ENCODE measurements at regions not wholly inside any gene's neighbourhood (a gene's known extent, or its start where the extent isn't known, plus 50 kb on each side); places are given as distances from the start of the nearest gene placed in this dataset.

DNA sequence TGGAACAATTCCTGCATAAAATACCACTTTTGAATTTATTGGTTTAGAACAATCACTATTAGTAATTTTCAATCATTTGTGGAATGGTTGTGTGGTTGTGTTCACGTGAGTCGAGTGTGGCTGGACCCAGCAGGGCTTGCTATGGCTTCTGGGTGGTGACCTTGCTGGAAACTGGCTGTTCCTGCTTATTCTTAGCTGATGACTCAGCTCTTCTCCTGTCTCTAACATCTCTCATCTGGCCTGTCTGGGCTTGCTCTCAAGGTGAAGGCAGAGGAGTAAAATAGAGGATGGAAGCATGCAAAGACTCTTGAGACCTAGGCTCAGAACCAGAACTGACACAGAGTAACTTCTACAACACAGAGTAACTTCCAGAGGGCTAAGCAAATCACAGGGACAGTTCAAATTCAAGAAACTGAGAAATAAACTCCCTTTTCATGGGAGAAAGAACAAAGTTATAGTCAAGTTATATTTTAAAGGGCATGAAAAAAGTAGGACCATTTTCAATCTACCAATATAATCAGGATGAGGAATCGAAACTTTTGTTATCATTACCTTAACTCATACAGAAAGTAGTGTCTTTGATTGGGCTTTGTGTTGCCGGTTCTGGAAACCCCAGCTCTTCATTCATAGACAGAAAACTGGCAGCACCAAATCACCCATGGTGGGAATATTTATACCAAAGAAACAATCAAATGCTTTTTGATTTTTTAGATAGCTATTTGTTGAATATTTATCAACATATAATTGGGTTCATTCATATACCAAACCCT is 665.1 kb downstream of the CDH18 start:
- no CpG with 5 or more reads among the region's 4 CpGs for WGBS (ENCODE audit: insufficient coverage)
- Mint-ChIP-seq H3K9me3 (peaks cover 6 to 16% (median 14%) of the 10 kb centered on the region in 3 donors), H3K27ac (no peak overlapping the region), H3K27me3 (no peaks in the 10 kb centered on the region), H3K4me1 (no peaks in the 10 kb centered on the region), H3K4me3 (no peak overlapping the region), H3K36me3 (no peaks in the 10 kb centered on the region)
- H3K27ac ChIP-seq (ENCODE audit: low read length) = no peak overlapping the region
- no peak for DNase-seq
- ChIA-PET POLR2A (no interaction called here), CTCF (no interaction called here)
- H3K4me1 ChIP-seq (ENCODE audit: control insufficient read depth in 1 of 2, extremely low read depth in 1 of 2, insufficient read depth in 2 of 2, low read length in 2 of 2) = no peaks in the 10 kb centered on the region
- no peak for ATAC-seq (replicated peaks in 1 of 4)
- H3K27me3 ChIP-seq (replicated peaks in 1 of 2; ENCODE audit: control insufficient read depth in 2 of 2, extremely low read depth in 1 of 2, insufficient read depth in 2 of 2, low read length in 1 of 2) = no peaks in the 10 kb centered on the region
- H3K9me3 ChIP-seq = peaks cover 4% of the 10 kb centered on the region
- no peak overlapping the region for H3K4me3 ChIP-seq (ENCODE audit: control insufficient read depth in 1 of 2, extremely low read depth in 1 of 2, low read length in 1 of 2)
- H3K36me3 ChIP-seq (ENCODE audit: control insufficient read depth in 2 of 2, extremely low read depth in 1 of 2, insufficient read depth in 1 of 2, low read length in 1 of 2) = no peaks in the 10 kb centered on the region

DNA sequence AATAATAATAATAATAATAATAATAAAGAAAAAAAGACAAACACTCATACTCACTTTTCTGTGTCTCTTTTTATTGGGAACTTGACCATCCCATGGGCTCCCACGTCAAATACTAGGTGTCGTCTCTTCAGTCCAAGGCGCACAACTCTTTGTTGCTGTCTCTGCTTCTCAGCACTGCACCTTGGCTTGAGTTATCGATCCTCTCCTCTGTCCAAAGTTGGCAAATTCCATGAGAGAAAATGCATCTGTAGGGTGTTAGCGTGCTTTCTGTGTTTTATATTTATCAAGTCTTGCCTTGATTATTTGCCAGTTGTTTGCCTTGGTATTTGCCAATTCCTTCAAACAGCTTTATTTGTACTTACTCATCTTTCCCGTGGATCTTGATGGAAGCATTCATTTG is 653.7 kb downstream of the CDH18 start:
- 100% methylated on average over 1 of the region's 6 CpGs for WGBS (ENCODE audit: insufficient coverage)
- Histone ChIP-seq H3K4me1 (ENCODE audit: control insufficient read depth in 1 of 2, extremely low read depth in 1 of 2, insufficient read depth in 2 of 2, low read length in 2 of 2) (no peaks in the 10 kb centered on the region), H3K36me3 (ENCODE audit: control insufficient read depth in 2 of 2, extremely low read depth in 1 of 2, insufficient read depth in 1 of 2, low read length in 1 of 2) (no peaks in the 10 kb centered on the region), H3K9me3 (no peaks in the 10 kb centered on the region), H3K4me3 (ENCODE audit: control insufficient read depth in 1 of 2, extremely low read depth in 1 of 2, low read length in 1 of 2) (no peak overlapping the region), H3K27ac (ENCODE audit: low read length) (no peak overlapping the region), H3K27me3 (replicated peaks in 1 of 2; ENCODE audit: control insufficient read depth in 2 of 2, extremely low read depth in 1 of 2, insufficient read depth in 2 of 2, low read length in 1 of 2) (no peaks in the 10 kb centered on the region)
- CTCF ChIA-PET = no interaction called here
- Mint-ChIP-seq H3K27ac (no peak overlapping the region), H3K36me3 (no peaks in the 10 kb centered on the region), H3K9me3 (peaks cover 14 to 24% (median 23%) of the 10 kb centered on the region in 3 donors), H3K4me1 (no peaks in the 10 kb centered on the region), H3K4me3 (no peak overlapping the region), H3K27me3 (no peaks in the 10 kb centered on the region)
- ATAC-seq (replicated peaks in 1 of 4) (no peak), DNase-seq (no peak)
- POLR2A ChIA-PET = no interaction called here

DNA sequence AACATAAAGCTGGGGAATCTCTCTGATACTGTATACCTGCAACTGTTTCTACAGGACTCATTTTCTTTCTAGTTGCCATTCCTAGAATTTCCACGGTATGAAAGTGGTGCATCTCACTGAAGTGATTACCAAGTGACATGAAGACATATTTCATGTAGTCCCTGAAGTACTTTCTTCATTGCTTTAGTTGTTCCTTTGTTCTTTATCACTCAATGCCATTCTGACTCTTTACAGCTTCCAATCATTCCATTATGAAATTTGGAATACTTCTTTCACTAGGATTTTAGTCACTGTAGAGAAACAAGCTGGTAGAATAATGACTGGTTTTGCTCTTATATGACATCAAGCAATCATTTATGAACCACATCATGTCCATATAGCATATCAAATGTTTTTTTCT is 645.1 kb downstream of the CDH18 start:
- no peak overlapping the region for H3K27ac ChIP-seq (ENCODE audit: low read length)
- no CpG with 5 or more reads among the region's 1 CpG for WGBS (ENCODE audit: insufficient coverage)
- Mint-ChIP-seq H3K9me3 (peaks cover 9 to 18% (median 14%) of the 10 kb centered on the region in 3 donors), H3K27ac (no peak overlapping the region), H3K36me3 (no peaks in the 10 kb centered on the region), H3K4me1 (no peaks in the 10 kb centered on the region), H3K27me3 (no peaks in the 10 kb centered on the region), H3K4me3 (no peak overlapping the region)
- H3K9me3 ChIP-seq = peaks cover 2% of the 10 kb centered on the region
- DNase-seq = no peak
- no peaks in the 10 kb centered on the region for H3K36me3 ChIP-seq (ENCODE audit: control insufficient read depth in 2 of 2, extremely low read depth in 1 of 2, insufficient read depth in 1 of 2, low read length in 1 of 2)
- no peak for ATAC-seq (replicated peaks in 1 of 4)
- H3K4me3 ChIP-seq (ENCODE audit: control insufficient read depth in 1 of 2, extremely low read depth in 1 of 2, low read length in 1 of 2) = no peak overlapping the region
- H3K27me3 ChIP-seq (replicated peaks in 1 of 2; ENCODE audit: control insufficient read depth in 2 of 2, extremely low read depth in 1 of 2, insufficient read depth in 2 of 2, low read length in 1 of 2) = no peaks in the 10 kb centered on the region
- no peaks in the 10 kb centered on the region for H3K4me1 ChIP-seq (ENCODE audit: control insufficient read depth in 1 of 2, extremely low read depth in 1 of 2, insufficient read depth in 2 of 2, low read length in 2 of 2)
- ChIA-PET CTCF (no interaction called here), POLR2A (no interaction called here)

DNA sequence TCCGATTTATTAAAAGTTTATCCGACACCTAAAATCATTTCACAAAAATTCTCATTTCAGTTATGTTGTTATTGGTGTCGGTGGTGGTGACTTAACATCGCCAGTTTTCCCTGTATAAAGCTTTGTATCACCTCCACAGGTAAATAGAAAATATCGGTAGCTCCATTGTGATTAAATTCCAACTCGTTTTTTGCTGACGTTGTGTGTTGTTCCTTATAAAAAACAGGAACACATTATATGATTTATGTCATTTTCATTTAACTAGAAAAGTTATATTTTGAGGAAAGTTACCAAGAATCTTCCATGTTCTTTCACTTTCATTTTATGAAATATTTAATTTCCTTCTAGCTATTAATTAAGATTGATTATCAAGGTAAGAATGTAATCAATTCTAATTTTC is 635.9 kb downstream of the CDH18 start:
- Mint-ChIP-seq H3K27me3 (no peaks in the 10 kb centered on the region), H3K4me1 (no peaks in the 10 kb centered on the region), H3K4me3 (no peak overlapping the region), H3K9me3 (peaks cover 0 to 18% (median 9%) of the 10 kb centered on the region in 3 donors), H3K36me3 (no peaks in the 10 kb centered on the region), H3K27ac (no peak overlapping the region)
- Histone ChIP-seq H3K9me3 (no peaks in the 10 kb centered on the region), H3K4me3 (ENCODE audit: control insufficient read depth in 1 of 2, extremely low read depth in 1 of 2, low read length in 1 of 2) (no peak overlapping the region), H3K27ac (ENCODE audit: low read length) (no peak overlapping the region), H3K4me1 (ENCODE audit: control insufficient read depth in 1 of 2, extremely low read depth in 1 of 2, insufficient read depth in 2 of 2, low read length in 2 of 2) (no peaks in the 10 kb centered on the region), H3K36me3 (ENCODE audit: control insufficient read depth in 2 of 2, extremely low read depth in 1 of 2, insufficient read depth in 1 of 2, low read length in 1 of 2) (no peaks in the 10 kb centered on the region), H3K27me3 (replicated peaks in 1 of 2; ENCODE audit: control insufficient read depth in 2 of 2, extremely low read depth in 1 of 2, insufficient read depth in 2 of 2, low read length in 1 of 2) (no peaks in the 10 kb centered on the region)
- ChIA-PET CTCF (no interaction called here), POLR2A (no interaction called here)
- WGBS (ENCODE audit: insufficient coverage) = no CpG with 5 or more reads among the region's 7 CpGs
- DNase-seq = no peak
- no peak for ATAC-seq (replicated peaks in 1 of 4)

DNA sequence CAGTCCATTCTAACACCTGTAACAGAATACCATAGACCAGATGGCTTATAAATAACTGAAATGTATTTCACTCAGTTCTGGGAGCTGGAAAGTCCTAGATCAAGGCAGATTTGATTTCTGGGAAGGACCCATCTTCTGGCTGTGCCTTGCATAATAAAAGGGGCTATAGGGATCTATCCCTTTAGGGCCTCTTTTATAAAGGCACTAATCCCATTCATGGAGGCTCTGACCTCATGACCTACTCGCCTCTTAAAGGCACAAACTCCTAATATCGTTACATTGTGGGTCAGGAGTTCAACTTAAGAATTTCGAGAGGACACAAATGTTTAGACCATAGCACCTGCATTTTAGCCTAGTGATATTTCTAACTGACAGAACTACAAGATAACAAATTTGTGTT is 619.0 kb downstream of the CDH18 start:
- ATAC-seq (replicated peaks in 1 of 4) (no peak), DNase-seq (no peak)
- H3K9me3 Mint-ChIP-seq = peaks cover 14 to 34% (median 17%) of the 10 kb centered on the region in 3 donors
- H3K27ac Mint-ChIP-seq = no peak overlapping the region
- no peaks in the 10 kb centered on the region for H3K36me3 Mint-ChIP-seq
- Histone ChIP-seq H3K27me3 (replicated peaks in 1 of 2; ENCODE audit: control insufficient read depth in 2 of 2, extremely low read depth in 1 of 2, insufficient read depth in 2 of 2, low read length in 1 of 2) (no peaks in the 10 kb centered on the region), H3K4me1 (ENCODE audit: control insufficient read depth in 1 of 2, extremely low read depth in 1 of 2, insufficient read depth in 2 of 2, low read length in 2 of 2) (no peaks in the 10 kb centered on the region), H3K27ac (ENCODE audit: low read length) (no peak overlapping the region), H3K9me3 (no peaks in the 10 kb centered on the region), H3K4me3 (ENCODE audit: control insufficient read depth in 1 of 2, extremely low read depth in 1 of 2, low read length in 1 of 2) (no peak overlapping the region), H3K36me3 (ENCODE audit: control insufficient read depth in 2 of 2, extremely low read depth in 1 of 2, insufficient read depth in 1 of 2, low read length in 1 of 2) (no peaks in the 10 kb centered on the region)
- WGBS (ENCODE audit: insufficient coverage) = 79% methylated on average over 2 of the region's 3 CpGs
- H3K4me1 Mint-ChIP-seq = no peaks in the 10 kb centered on the region
- H3K27me3 Mint-ChIP-seq = no peaks in the 10 kb centered on the region
- ChIA-PET POLR2A (no interaction called here), CTCF (no interaction called here)
- no peak overlapping the region for H3K4me3 Mint-ChIP-seq

DNA sequence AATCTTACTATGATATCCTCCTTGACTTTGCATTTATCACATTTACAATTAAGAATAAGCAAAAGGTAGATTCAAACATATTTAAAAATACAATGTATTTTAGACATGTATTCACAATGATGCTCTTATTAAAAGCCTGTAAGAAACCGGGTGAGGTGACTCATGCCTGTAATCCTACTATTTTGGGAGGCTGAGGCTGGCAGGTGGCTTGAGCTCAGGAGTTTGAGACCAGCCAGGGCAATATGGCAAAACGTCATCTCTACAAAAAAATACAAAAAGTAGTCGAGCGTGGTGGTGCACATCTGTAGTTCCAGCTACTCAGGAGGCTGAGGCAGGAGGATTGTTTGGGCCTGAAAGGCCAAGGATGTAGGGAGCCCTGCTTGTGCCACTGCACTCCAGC is 618.4 kb downstream of the CDH18 start:
- ATAC-seq (replicated peaks in 1 of 4) (no peak), DNase-seq (no peak)
- Histone ChIP-seq H3K4me3 (ENCODE audit: control insufficient read depth in 1 of 2, extremely low read depth in 1 of 2, low read length in 1 of 2) (no peak overlapping the region), H3K4me1 (ENCODE audit: control insufficient read depth in 1 of 2, extremely low read depth in 1 of 2, insufficient read depth in 2 of 2, low read length in 2 of 2) (no peaks in the 10 kb centered on the region), H3K27ac (ENCODE audit: low read length) (no peak overlapping the region), H3K27me3 (replicated peaks in 1 of 2; ENCODE audit: control insufficient read depth in 2 of 2, extremely low read depth in 1 of 2, insufficient read depth in 2 of 2, low read length in 1 of 2) (no peaks in the 10 kb centered on the region), H3K9me3 (no peaks in the 10 kb centered on the region), H3K36me3 (ENCODE audit: control insufficient read depth in 2 of 2, extremely low read depth in 1 of 2, insufficient read depth in 1 of 2, low read length in 1 of 2) (no peaks in the 10 kb centered on the region)
- no peak overlapping the region for H3K27ac Mint-ChIP-seq
- CTCF ChIA-PET = no interaction called here
- H3K36me3 Mint-ChIP-seq = no peaks in the 10 kb centered on the region
- 92% methylated on average over 2 of the region's 4 CpGs for WGBS (ENCODE audit: insufficient coverage)
- no peaks in the 10 kb centered on the region for H3K27me3 Mint-ChIP-seq
- POLR2A ChIA-PET = no interaction called here
- H3K9me3 Mint-ChIP-seq = peaks cover 17 to 28% (median 17%) of the 10 kb centered on the region in 3 donors
- H3K4me3 Mint-ChIP-seq = no peak overlapping the region
- H3K4me1 Mint-ChIP-seq = no peaks in the 10 kb centered on the region

All from T-cell (primary cell).